PC-3 (cell line): ENCODE measurements at regions not wholly inside any gene's neighbourhood (a gene's known extent, or its start where the extent isn't known, plus 50 kb on each side); places are given as distances from the start of the nearest gene placed in this dataset.

Experiments used
- EZH2 ChIP-seq: fragments of 300-600 bp; sonication (generic); IDR thresholded peaks from one replicate; pipeline ENCODE4 v1.6.1; 2017; ENCODE audit warnings: antibody characterized with exemption, mild to moderate bottlenecking, low read length; ENCODE audit not compliant: unreplicated experiment
- EZH2phosphoT487 ChIP-seq: fragments of 300-600 bp; sonication (generic); IDR thresholded peaks from 2 replicates; pipeline ENCODE4 v1.6.1; 2018; ENCODE audit warnings: mild to moderate bottlenecking, antibody characterized with exemption, low read length, borderline replicate concordance
- TF ChIP-seq, protein P1 (sequence below): fragments of 300-600 bp; sonication (generic); conservative IDR thresholded peaks from 2 replicates; pipeline ENCODE4 v1.5.1; 2017; ENCODE audit warnings: antibody characterized with exemption, low read depth, mild to moderate bottlenecking, low read length

DNA sequence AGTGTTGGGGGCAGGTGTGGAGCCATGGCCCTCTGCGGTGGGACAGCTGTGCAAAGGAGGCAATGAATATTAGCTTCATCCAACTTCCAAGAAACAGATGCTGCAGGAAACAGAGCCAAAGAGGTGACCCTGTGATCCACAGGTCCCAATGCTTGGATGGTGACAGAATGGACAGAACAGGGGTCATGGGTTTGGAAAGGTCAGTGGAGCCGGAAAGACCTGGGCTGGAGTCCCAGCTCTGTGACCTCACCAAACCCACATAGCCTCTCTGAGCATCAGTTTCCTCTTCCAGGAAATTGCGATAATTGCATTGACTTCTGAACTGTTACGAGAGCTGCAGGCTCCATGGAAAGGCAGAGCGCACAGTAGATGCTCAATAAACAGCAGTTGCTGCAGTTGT, 110.2 kb upstream of the GSC start:
- TF ChIP-seq EZH2: no peak
- TF ChIP-seq, protein P1, sequence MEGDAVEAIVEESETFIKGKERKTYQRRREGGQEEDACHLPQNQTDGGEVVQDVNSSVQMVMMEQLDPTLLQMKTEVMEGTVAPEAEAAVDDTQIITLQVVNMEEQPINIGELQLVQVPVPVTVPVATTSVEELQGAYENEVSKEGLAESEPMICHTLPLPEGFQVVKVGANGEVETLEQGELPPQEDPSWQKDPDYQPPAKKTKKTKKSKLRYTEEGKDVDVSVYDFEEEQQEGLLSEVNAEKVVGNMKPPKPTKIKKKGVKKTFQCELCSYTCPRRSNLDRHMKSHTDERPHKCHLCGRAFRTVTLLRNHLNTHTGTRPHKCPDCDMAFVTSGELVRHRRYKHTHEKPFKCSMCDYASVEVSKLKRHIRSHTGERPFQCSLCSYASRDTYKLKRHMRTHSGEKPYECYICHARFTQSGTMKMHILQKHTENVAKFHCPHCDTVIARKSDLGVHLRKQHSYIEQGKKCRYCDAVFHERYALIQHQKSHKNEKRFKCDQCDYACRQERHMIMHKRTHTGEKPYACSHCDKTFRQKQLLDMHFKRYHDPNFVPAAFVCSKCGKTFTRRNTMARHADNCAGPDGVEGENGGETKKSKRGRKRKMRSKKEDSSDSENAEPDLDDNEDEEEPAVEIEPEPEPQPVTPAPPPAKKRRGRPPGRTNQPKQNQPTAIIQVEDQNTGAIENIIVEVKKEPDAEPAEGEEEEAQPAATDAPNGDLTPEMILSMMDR: no peak
- TF ChIP-seq EZH2phosphoT487: no peak
